K562 (cell line): ENCODE measurements at regions not wholly inside any gene's neighbourhood (a gene's known extent, or its start where the extent isn't known, plus 50 kb on each side); places are given as distances from the start of the nearest gene placed in this dataset.

Experiments
- ATAC-seq: fragments of 200-7000 bp; cut with Tn5 transposase; 3 replicates; pipeline ENCODE4 v1.9.1; 2020; ENCODE audit warnings: moderate library complexity
- BruUV-seq: library from RNA; stranded (reverse); fragments of 400-500 nt; replicated peaks from 2 replicates; lab custom pipeline; 2021; lab: Mats Ljungman, UMichigan
- CTCF ChIA-PET: fragments of 300-600 bp; formaldehyde crosslinking; extraction: SDS; loops from one replicate; lab custom pipeline; 2021; ENCODE audit warnings: low intra/inter-chr PET ratio; lab: Yijun Ruan, JAX
- POLR2A ChIA-PET: fragments of 300-600, 350-650 bp; sonication (Branson Sonifier 250); formaldehyde crosslinking; extraction: SDS; loops from one replicate; lab custom pipeline; 2021; ENCODE audit warnings: antibody characterized with exemption, inconsistent platforms; lab: Yijun Ruan, JAX
- DNase-seq, 4 experiments: peaks; one replicate each; pipeline versions ENCODE4 v3.0.0 to v3.0.0-alpha.2; 2011 to 2018; ENCODE audit warnings: low spot score in 3 of 4, mixed read lengths in 3 of 4; ENCODE audit errors: extremely low read depth in 1 of 4
- FAIRE-seq: peaks from 2 replicates; lab custom pipeline; 2011; peaks lifted over from hg19 to GRCh38; lab: Jason Lieb, UNC
- H2AFZ ChIP-seq: 2 replicates; pipeline ENCODE4 v1.6.0; 2011; ENCODE audit warnings: low read depth, low read length, control low read depth, inconsistent platforms
- H3K27ac ChIP-seq: fragments of 200-600 bp; 3 replicates; pipeline ENCODE4 v1.8.0; 2011; ENCODE audit warnings: low read depth, mild to moderate bottlenecking, control low read depth, inconsistent platforms, low read length, moderate library complexity, mixed read lengths; ENCODE audit errors: extremely low read depth
- H3K27me3 ChIP-seq, 2 experiments: fragments of 300-600 bp in 1 of 2; 2 replicates in 1 of 2; 3 replicates in 1 of 2; pipeline versions ENCODE4 v1.6.0 to v1.8.0; 2011; ENCODE audit warnings: inconsistent platforms in 2 of 2, low read length in 2 of 2, mild to moderate bottlenecking in 1 of 2, mixed read lengths in 1 of 2, moderate library complexity in 1 of 2; ENCODE audit not compliant: control insufficient read depth in 2 of 2, insufficient read depth in 2 of 2
- H3K36me3 ChIP-seq: fragments of 300-600 bp; 3 replicates; pipeline ENCODE4 v1.8.0; 2011; ENCODE audit warnings: mild to moderate bottlenecking, low read length, inconsistent platforms; ENCODE audit not compliant: control insufficient read depth, insufficient read depth
- H3K4me1 ChIP-seq, 2 experiments: fragments of 200-600 bp in 1 of 2; replicated peaks in 1 of 2; 2 replicates in 1 of 2; 3 replicates in 1 of 2; pipeline versions ENCODE4 v1.5.1 to v1.8.0; 2011; ENCODE audit warnings: inconsistent platforms in 2 of 2, low read length in 2 of 2, mild to moderate bottlenecking in 1 of 2, mixed read lengths in 1 of 2, moderate library complexity in 1 of 2; ENCODE audit not compliant: control insufficient read depth in 2 of 2, insufficient read depth in 2 of 2
- H3K4me2 ChIP-seq: 2 replicates; pipeline ENCODE4 v1.6.1; 2011; ENCODE audit warnings: low read length, control low read depth, inconsistent platforms, mixed read lengths; ENCODE audit not compliant: insufficient read depth
- H3K4me3 ChIP-seq: fragments of 200-600 bp; sonication (generic), shearing (Covaris generic); 2 replicates; pipeline ENCODE4 v1.5.1; 2016; ENCODE audit warnings: control low read depth, inconsistent platforms
- H3K79me2 ChIP-seq: fragments of 200-600 bp; 3 replicates; pipeline ENCODE4 v1.8.0; 2011; ENCODE audit warnings: low read length, inconsistent platforms; ENCODE audit not compliant: control insufficient read depth, insufficient read depth
- H3K9ac ChIP-seq, 2 experiments: 2 replicates each; pipeline versions ENCODE4 v1.6.0 to v1.6.1; 2011; ENCODE audit warnings: low read depth in 2 of 2, low read length in 2 of 2, control low read depth in 1 of 2, inconsistent platforms in 1 of 2, mild to moderate bottlenecking in 1 of 2, mixed read lengths in 1 of 2; ENCODE audit not compliant: insufficient read depth in 1 of 2
- H3K9me1 ChIP-seq: one replicate; pipeline ENCODE4 v1.6.0; 2011; ENCODE audit warnings: inconsistent platforms, mild to moderate bottlenecking, low read length, moderate library complexity; ENCODE audit not compliant: control insufficient read depth, insufficient read depth
- H3K9me3 ChIP-seq: replicated peaks from 2 replicates; pipeline ENCODE4 v1.5.1; 2011; ENCODE audit warnings: low read depth, low read length, inconsistent platforms; ENCODE audit not compliant: control insufficient read depth, insufficient read depth
- H4K20me1 ChIP-seq: replicated peaks from 2 replicates; pipeline ENCODE4 v1.6.1; 2011; ENCODE audit warnings: low read length, inconsistent platforms, mixed read lengths; ENCODE audit not compliant: control insufficient read depth, insufficient read depth
- DNMT1 ChIP-seq: fragments of 450-650 bp; IDR thresholded peaks from 2 replicates; pipeline ENCODE4 v1.6.1; 2016; ENCODE audit warnings: antibody characterized with exemption, mild to moderate bottlenecking
- E2F5 ChIP-seq: sonication (generic); formaldehyde crosslinking; IDR thresholded peaks from 2 replicates; pipeline ENCODE4 v1.8.0; 2022; ENCODE audit warnings: mild to moderate bottlenecking, missing genetic modification reagents
- ETV1 ChIP-seq: fragments of 450-650 bp; conservative IDR thresholded peaks from 2 replicates; pipeline ENCODE4 v1.6.1; 2016; ENCODE audit warnings: missing genetic modification characterization, control low read depth, low read depth, missing compliant biosample characterization
- FOXM1 ChIP-seq, 2 experiments: fragments of 450-650 bp in 1 of 2; sonication (generic) in 1 of 2; formaldehyde crosslinking in 1 of 2; IDR thresholded peaks; 2 replicates each; pipeline versions ENCODE4 v1.6.1 to v1.9.0; 2017 to 2022; ENCODE audit warnings: low read depth in 2 of 2, mild to moderate bottlenecking in 2 of 2, missing genetic modification reagents in 1 of 2, moderate library complexity in 1 of 2
- L3MBTL2 ChIP-seq: fragments of 450-650 bp; IDR thresholded peaks from 2 replicates; pipeline ENCODE4 v1.6.1; 2016; ENCODE audit warnings: mild to moderate bottlenecking, moderate library complexity
- NCOA2 ChIP-seq, 2 experiments: fragments of 450-650 bp; IDR thresholded peaks; 2 replicates each; pipeline ENCODE4 v1.6.1; 2018; ENCODE audit warnings: mild to moderate bottlenecking in 2 of 2, moderate library complexity in 1 of 2; ENCODE audit not compliant: partially characterized antibody in 2 of 2
- ZBTB26 ChIP-seq: fragments of 450-650 bp; formaldehyde crosslinking; IDR thresholded peaks from 2 replicates; pipeline ENCODE4 v1.4.0; 2022; ENCODE audit warnings: missing genetic modification characterization
- ZNF133 ChIP-seq: fragments of 250-450 bp; sonication (Bioruptor Pico); IDR thresholded peaks from 2 replicates; pipeline ENCODE4 v1.4.0; 2020; ENCODE audit warnings: mild to moderate bottlenecking
- ZNF146 ChIP-seq: IDR thresholded peaks from one replicate; pipeline ENCODE4 v1.6.1; 2018; ENCODE audit warnings: missing compliant biosample characterization; ENCODE audit not compliant: unreplicated experiment
- ZNF239 ChIP-seq: fragments of 250-450 bp; sonication (Bioruptor Pico); IDR thresholded peaks from 2 replicates; pipeline ENCODE4 v1.4.0; 2020; ENCODE audit warnings: mild to moderate bottlenecking
- ZNF431 ChIP-seq: sonication (generic); formaldehyde crosslinking; IDR thresholded peaks from 2 replicates; pipeline ENCODE4 v1.8.0; 2022; ENCODE audit warnings: mild to moderate bottlenecking, missing genetic modification reagents
- ZNF589 ChIP-seq: fragments of 200-800 bp; sonication (Bioruptor generic); IDR thresholded peaks from 2 replicates; pipeline ENCODE4 v1.6.1; 2016; ENCODE audit warnings: low read depth, missing genetic modification characterization, missing compliant biosample characterization
- WGBS: fragments of 100-300 bp; shearing (Covaris generic); methylation state at CpG from one replicate; pipeline ENCODE4 v1.1.6; 2016; ENCODE audit warnings: low coverage, mixed read lengths; ENCODE audit not compliant: insufficient coverage; ENCODE audit errors: missing lambda C conversion rate; 5-methylcytosine and 5-hydroxymethylcytosine counted together
- in situ Hi-C: fragments of 300-500 bp; cut with MboI; formaldehyde crosslinking; loops from 4 replicates; pipeline ENCODE4 v1.15.0; 2018; ENCODE audit warnings: inconsistent platforms, mixed read lengths
- intact Hi-C: fragments of 100-400 bp; cut with micrococcal nuclease; formaldehyde crosslinking; loops from 2 replicates; pipeline ENCODE4 v1.14.2; 2022
- TF ChIP-seq, protein P1 (sequence below), 2 experiments: fragments of 150-350 bp in 1 of 2; IDR thresholded peaks; 2 replicates each; pipeline ENCODE4 v1.6.1; 2012 to 2016; ENCODE audit warnings: low read depth in 2 of 2, low read length in 2 of 2, mild to moderate bottlenecking in 1 of 2, moderate library complexity in 1 of 2
- TF ChIP-seq, protein P2 (sequence below): IDR thresholded peaks from 2 replicates; pipeline ENCODE4 v1.6.1; 2012; ENCODE audit warnings: low read depth, low read length, improper control_type of control experiment, borderline replicate concordance

- peak overlapping the region; percentile 45; the same call in 1 of the 3 replicates for H3K27ac ChIP-seq
- FAIRE-seq (peak; percentile 83), ATAC-seq (peak; percentile 95), DNase-seq (peak; percentile 32 to 59 (median 35))
- peak overlapping the region; percentile 70 for H2AFZ ChIP-seq
- 11% methylated on average over 10 of the region's 10 CpGs for WGBS
- peaks cover 0 to 5% of the 10 kb centered on the region in 2 experiments; a peak in 2 of 5 replicates for H3K4me1 ChIP-seq
- no peak overlapping the region for H3K4me3 ChIP-seq
- CTCF ChIA-PET, result no interaction called here
- H3K79me2 ChIP-seq, result no peaks in the 10 kb centered on the region
- no peaks in the 10 kb centered on the region for H4K20me1 ChIP-seq
- BruUV-seq, result no TSS peak
- POLR2A ChIA-PET, result interaction anchor here (0.6 kb wide), 1 partner anchor 115 kb away, joined by 3 read pairs; no protein-coding TSS in a partner anchor
- H3K9me3 ChIP-seq, result peaks cover 4% of the 10 kb centered on the region; the same call in 1 of the 2 replicates
- intact Hi-C loops (loop anchor here (10.0 kb wide), 1 partner anchor 192 kb away; no protein-coding TSS in a partner anchor), in situ Hi-C loops (no loop called here)
- no peaks in the 10 kb centered on the region for H3K27me3 ChIP-seq
- H3K36me3 ChIP-seq, result no peaks in the 10 kb centered on the region
- H3K9ac ChIP-seq, result peak overlapping the region in 1 of 2 experiments; percentile 20; a peak in 1 of 4 replicates
- no peaks in the 10 kb centered on the region for H3K9me1 ChIP-seq
- H3K4me2 ChIP-seq, result no peak overlapping the region
- TF ChIP-seq ZNF589 (CRISPR knock-in tag) (peak; percentile 94), ZNF133 (CRISPR knock-in tag) (no peak), ETV1 (peak; percentile 64), E2F5 (CRISPR knock-in tag) (no peak), ZNF146 (CRISPR knock-in tag) (no peak), NCOA2 (IDR thresholded peaks at IDR 0.05; ENCODE audit: partially characterized antibody in 2 of 2) (no peak), L3MBTL2 (peak; percentile 75), ZNF431 (CRISPR knock-in tag) (no peak), ZNF239 (CRISPR knock-in tag) (peak; percentile 55), ZBTB26 (CRISPR knock-in tag) (no peak), DNMT1 (no peak), FOXM1 (IDR thresholded peaks at IDR 0.05; ENCODE audit: low read depth) (no peak), FOXM1 (CRISPR knock-in tag; IDR thresholded peaks at IDR 0.05; ENCODE audit: low read depth) (no peak)
- TF ChIP-seq, protein P1, sequence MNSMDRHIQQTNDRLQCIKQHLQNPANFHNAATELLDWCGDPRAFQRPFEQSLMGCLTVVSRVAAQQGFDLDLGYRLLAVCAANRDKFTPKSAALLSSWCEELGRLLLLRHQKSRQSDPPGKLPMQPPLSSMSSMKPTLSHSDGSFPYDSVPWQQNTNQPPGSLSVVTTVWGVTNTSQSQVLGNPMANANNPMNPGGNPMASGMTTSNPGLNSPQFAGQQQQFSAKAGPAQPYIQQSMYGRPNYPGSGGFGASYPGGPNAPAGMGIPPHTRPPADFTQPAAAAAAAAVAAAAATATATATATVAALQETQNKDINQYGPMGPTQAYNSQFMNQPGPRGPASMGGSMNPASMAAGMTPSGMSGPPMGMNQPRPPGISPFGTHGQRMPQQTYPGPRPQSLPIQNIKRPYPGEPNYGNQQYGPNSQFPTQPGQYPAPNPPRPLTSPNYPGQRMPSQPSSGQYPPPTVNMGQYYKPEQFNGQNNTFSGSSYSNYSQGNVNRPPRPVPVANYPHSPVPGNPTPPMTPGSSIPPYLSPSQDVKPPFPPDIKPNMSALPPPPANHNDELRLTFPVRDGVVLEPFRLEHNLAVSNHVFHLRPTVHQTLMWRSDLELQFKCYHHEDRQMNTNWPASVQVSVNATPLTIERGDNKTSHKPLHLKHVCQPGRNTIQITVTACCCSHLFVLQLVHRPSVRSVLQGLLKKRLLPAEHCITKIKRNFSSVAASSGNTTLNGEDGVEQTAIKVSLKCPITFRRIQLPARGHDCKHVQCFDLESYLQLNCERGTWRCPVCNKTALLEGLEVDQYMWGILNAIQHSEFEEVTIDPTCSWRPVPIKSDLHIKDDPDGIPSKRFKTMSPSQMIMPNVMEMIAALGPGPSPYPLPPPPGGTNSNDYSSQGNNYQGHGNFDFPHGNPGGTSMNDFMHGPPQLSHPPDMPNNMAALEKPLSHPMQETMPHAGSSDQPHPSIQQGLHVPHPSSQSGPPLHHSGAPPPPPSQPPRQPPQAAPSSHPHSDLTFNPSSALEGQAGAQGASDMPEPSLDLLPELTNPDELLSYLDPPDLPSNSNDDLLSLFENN (IDR thresholded peaks at IDR 0.05; ENCODE audit: low read depth in 2 of 2, low read length in 2 of 2), result 0 out of 4 replicates have a peak, but pooled peaks of 1 of the 2 experiments have one; percentile 18
- TF ChIP-seq, protein P2, sequence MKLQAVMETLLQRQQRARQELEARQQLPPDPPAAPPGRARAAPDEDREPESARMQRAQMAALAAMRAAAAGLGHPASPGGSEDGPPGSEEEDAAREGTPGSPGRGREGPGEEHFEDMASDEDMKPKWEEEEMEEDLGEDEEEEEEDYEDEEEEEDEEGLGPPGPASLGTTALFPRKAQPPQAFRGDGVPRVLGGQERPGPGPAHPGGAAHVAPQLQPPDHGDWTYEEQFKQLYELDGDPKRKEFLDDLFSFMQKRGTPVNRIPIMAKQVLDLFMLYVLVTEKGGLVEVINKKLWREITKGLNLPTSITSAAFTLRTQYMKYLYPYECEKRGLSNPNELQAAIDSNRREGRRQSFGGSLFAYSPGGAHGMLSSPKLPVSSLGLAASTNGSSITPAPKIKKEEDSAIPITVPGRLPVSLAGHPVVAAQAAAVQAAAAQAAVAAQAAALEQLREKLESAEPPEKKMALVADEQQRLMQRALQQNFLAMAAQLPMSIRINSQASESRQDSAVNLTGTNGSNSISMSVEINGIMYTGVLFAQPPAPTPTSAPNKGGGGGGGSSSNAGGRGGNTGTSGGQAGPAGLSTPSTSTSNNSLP, result no peak
Observed at GRCh38 chr10:23512355-23513058, 73.6 kb downstream of the OTUD1 start.
